Left lung (tissue), 4 donors: ENCODE measurements at regions not wholly inside any gene's neighbourhood (a gene's known extent, or its start where the extent isn't known, plus 50 kb on each side); places are given as distances from the start of the nearest gene placed in this dataset.

Experiments
- ATAC-seq: fragments of 200-7000 bp; cut with Tn5 transposase; one replicate; pipeline ENCODE4 v1.9.1; 2020; ENCODE audit warnings: moderate library complexity
- DNase-seq, 4 donors: peaks; one replicate each; pipeline ENCODE4 v3.0.0-alpha.2; 2013 to 2020
- H3K27ac ChIP-seq, 2 donors: fragments of 200-600 bp; sonication (generic) in 1 of 2; one replicate each; pipeline versions ENCODE4 v1.5.0 to v1.8.0; 2020 to 2021
- H3K27me3 ChIP-seq, 2 donors: fragments of 200-600 bp; sonication (generic) in 1 of 2; one replicate each; pipeline versions ENCODE4 v1.5.0 to v1.8.0; 2020 to 2021
- H3K36me3 ChIP-seq, 2 donors: fragments of 200-600 bp; sonication (generic) in 1 of 2; one replicate each; pipeline versions ENCODE4 v1.5.0 to v1.8.0; 2020 to 2021
- H3K4me1 ChIP-seq, 2 donors: fragments of 200-600 bp; one replicate each; pipeline ENCODE4 v1.8.0; 2021
- H3K4me3 ChIP-seq, 2 donors: fragments of 200-600 bp; sonication (generic) in 1 of 2; one replicate each; pipeline versions ENCODE4 v1.5.0 to v1.8.0; 2020 to 2021; ENCODE audit warnings: mild to moderate bottlenecking in 1 of 2
- H3K9me3 ChIP-seq, 2 donors: fragments of 200-600 bp; sonication (generic) in 1 of 2; one replicate each; pipeline versions ENCODE4 v1.5.0 to v1.8.0; 2020 to 2021
- CTCF ChIP-seq, 2 donors: fragments of 200-600 bp; sonication (generic) in 1 of 2; IDR thresholded peaks; one replicate each; pipeline versions ENCODE4 v1.5.0 to v1.8.0; 2021; ENCODE audit warnings: antibody characterized with exemption in 2 of 2
- intact Hi-C, 2 donors: fragments of 100-400 bp; cut with DNase I; formaldehyde crosslinking; loops; one replicate each; pipeline versions ENCODE4 v1.11.2 to v1.14.2; 2022
- donor health status: DM: no; HTN: yes; CAD: no.
- donor health status: DM: no; HTN: no; CAD: no.

- no peak overlapping the region for H3K4me3 ChIP-seq
- intact Hi-C loops, result no loop called here
- no peaks in the 10 kb centered on the region for H3K36me3 ChIP-seq
- ATAC-seq (no peak), DNase-seq (no peak)
- H3K27me3 ChIP-seq, result no peaks in the 10 kb centered on the region
- TF ChIP-seq CTCF (IDR thresholded peaks at IDR 0.05), result no peak
- H3K4me1 ChIP-seq, result no peaks in the 10 kb centered on the region
- H3K9me3 ChIP-seq, result no peaks in the 10 kb centered on the region
- H3K27ac ChIP-seq, result no peak overlapping the region
These were observed 387.4 kb upstream of the PTBP2 start for GRCh38 chr1:96334236-96334557.

- ATAC-seq, result no peak
- no peak overlapping the region for H3K27ac ChIP-seq
- intact Hi-C loops, result no loop called here
These were observed 383.0 kb upstream of the PTBP2 start for GRCh38 chr1:96338622-96339021.

GRCh38 chr1:96340686-96341085 lies 380.9 kb upstream of the PTBP2 start:
- intact Hi-C loops, result no loop called here

More at GRCh38 chr1:96338622-96339021, 383.0 kb upstream of the PTBP2 start:
- Histone ChIP-seq H3K9me3 (no peaks in the 10 kb centered on the region), H3K4me3 (no peak overlapping the region), H3K27me3 (no peaks in the 10 kb centered on the region), H3K4me1 (no peaks in the 10 kb centered on the region), H3K36me3 (no peaks in the 10 kb centered on the region)
- no peak for TF ChIP-seq CTCF (IDR thresholded peaks at IDR 0.05)
- no peak for DNase-seq

GRCh38 chr1:96346719-96347118 lies 374.9 kb upstream of the PTBP2 start:
- TF ChIP-seq CTCF (IDR thresholded peaks at IDR 0.05), result no peak
- no peak for DNase-seq
- Histone ChIP-seq H3K36me3 (no peaks in the 10 kb centered on the region), H3K4me1 (no peaks in the 10 kb centered on the region), H3K27me3 (no peaks in the 10 kb centered on the region), H3K9me3 (peaks cover 0 to 4% of the 10 kb centered on the region in 2 donors), H3K4me3 (no peak overlapping the region), H3K27ac (no peak overlapping the region)
- ATAC-seq, result no peak
- intact Hi-C loops, result no loop called here

More at GRCh38 chr1:96340686-96341085, 380.9 kb upstream of the PTBP2 start:
- ATAC-seq (no peak), DNase-seq (no peak)
- no peak for TF ChIP-seq CTCF (IDR thresholded peaks at IDR 0.05)
- H3K27me3 ChIP-seq, result no peaks in the 10 kb centered on the region
- H3K9me3 ChIP-seq, result peaks cover 0 to 4% of the 10 kb centered on the region in 2 donors
- H3K36me3 ChIP-seq, result no peaks in the 10 kb centered on the region
- no peak overlapping the region for H3K4me3 ChIP-seq
- no peak overlapping the region for H3K27ac ChIP-seq
- no peaks in the 10 kb centered on the region for H3K4me1 ChIP-seq

GRCh38 chr1:96349896-96350295 lies 371.7 kb upstream of the PTBP2 start:
- Histone ChIP-seq H3K4me3 (no peak overlapping the region), H3K9me3 (no peaks in the 10 kb centered on the region), H3K27ac (no peak overlapping the region), H3K36me3 (no peaks in the 10 kb centered on the region), H3K4me1 (no peaks in the 10 kb centered on the region), H3K27me3 (no peaks in the 10 kb centered on the region)
- intact Hi-C loops, result no loop called here
- TF ChIP-seq CTCF (IDR thresholded peaks at IDR 0.05), result no peak
- DNase-seq (no peak), ATAC-seq (no peak)
